ENCODE measurements at regions not wholly inside any gene's neighbourhood (a gene's known extent, or its start where the extent isn't known, plus 50 kb on each side); places are given as distances from the start of the nearest gene placed in this dataset.

DNA sequence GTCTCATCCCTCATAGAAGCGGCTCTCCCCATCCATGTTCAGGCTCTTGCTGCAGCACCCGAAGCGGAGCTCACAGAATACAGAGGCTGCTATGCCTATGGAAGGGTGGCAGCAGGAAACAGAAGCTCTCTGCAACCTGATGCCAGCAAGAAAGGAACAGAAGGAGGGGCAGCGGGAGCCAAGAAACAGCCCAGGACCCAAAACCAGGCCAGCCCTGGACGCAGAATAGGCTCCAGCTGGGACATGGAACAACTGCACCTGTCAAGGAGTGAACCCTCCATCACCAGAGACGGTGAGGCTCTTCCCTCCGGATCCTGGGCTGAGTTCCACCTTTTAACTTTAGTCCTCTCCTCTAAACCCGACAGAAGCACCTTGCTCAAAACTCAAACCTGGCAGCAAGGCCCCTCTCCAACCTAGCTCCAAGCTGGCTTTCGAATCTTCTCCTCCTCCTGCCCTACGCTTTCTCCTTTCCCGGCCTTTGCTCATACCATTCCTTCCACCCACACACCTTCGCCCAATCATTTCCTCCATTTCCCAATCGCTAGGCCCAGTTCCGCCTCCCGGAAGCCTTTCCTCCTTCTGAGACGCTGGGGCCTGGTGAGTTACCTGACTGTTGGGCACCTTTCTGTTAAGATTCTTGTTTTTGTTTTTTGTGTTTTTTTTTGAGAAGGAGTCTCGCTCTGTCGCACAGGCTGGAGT lies 122.8 kb upstream of the ZNF92 start:
- no peak for TF ChIP-seq BRCA1 (IDR thresholded peaks at IDR 0.05; ENCODE audit: low read depth, low read length)
- no peak for TF ChIP-seq KDM1A (IDR thresholded peaks at IDR 0.05; ENCODE audit: borderline replicate concordance, low read length)
- TF ChIP-seq POLR2AphosphoS5 (IDR thresholded peaks at IDR 0.05; ENCODE audit: low read depth, low read length), result no peak
- no peak for TF ChIP-seq RFX5 (IDR thresholded peaks at IDR 0.05; ENCODE audit: borderline replicate concordance, low read depth, low read length)
